GM12864 (cell line): ENCODE measurements at regions not wholly inside any gene's neighbourhood (a gene's known extent, or its start where the extent isn't known, plus 50 kb on each side); places are given as distances from the start of the nearest gene placed in this dataset.

Experiments used
- DNase-seq: peaks from one replicate; pipeline ENCODE4 v3.0.0-alpha.2; 2011; ENCODE audit warnings: low read depth
- H3K4me3 ChIP-seq: 2 replicates; pipeline ENCODE4 v1.5.1; 2011; ENCODE audit warnings: mild to moderate bottlenecking, low read depth, low read length, control low read depth
- CTCF ChIP-seq: IDR thresholded peaks from 2 replicates; pipeline ENCODE4 v1.5.1; 2011; ENCODE audit warnings: low read depth, mild to moderate bottlenecking, moderate library complexity, low read length, control low read depth, inconsistent platforms; ENCODE audit errors: missing control alignments

- no peak for TF ChIP-seq CTCF
- H3K4me3 ChIP-seq: no peak overlapping the region
- no peak for DNase-seq
Measured at GRCh38 chr14:99065551-99065950, 206.4 kb downstream of the BCL11B start.

DNA sequence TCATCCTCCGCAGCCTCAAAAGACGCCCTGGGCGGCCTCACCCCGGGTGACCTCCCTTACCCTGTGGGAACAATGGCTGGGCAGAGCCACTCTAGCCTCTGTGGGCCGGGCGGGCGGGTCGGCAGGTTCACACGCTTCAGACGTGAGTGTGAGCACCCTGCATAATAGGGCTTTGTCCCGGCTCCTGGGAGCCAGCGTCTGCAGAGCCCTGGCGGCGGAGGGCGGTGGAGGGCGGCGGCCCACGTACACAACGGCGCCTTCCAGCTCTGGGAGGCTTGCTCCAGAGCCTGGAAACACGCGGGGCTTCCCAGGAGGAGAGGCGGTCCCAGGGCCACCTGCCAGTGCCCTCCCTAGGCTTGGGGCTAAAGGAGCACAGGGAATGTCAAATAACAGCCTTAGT lies 205.6 kb downstream of the BCL11B start:
- DNase-seq: no peak
- no peak overlapping the region for H3K4me3 ChIP-seq
- no peak for TF ChIP-seq CTCF

DNA sequence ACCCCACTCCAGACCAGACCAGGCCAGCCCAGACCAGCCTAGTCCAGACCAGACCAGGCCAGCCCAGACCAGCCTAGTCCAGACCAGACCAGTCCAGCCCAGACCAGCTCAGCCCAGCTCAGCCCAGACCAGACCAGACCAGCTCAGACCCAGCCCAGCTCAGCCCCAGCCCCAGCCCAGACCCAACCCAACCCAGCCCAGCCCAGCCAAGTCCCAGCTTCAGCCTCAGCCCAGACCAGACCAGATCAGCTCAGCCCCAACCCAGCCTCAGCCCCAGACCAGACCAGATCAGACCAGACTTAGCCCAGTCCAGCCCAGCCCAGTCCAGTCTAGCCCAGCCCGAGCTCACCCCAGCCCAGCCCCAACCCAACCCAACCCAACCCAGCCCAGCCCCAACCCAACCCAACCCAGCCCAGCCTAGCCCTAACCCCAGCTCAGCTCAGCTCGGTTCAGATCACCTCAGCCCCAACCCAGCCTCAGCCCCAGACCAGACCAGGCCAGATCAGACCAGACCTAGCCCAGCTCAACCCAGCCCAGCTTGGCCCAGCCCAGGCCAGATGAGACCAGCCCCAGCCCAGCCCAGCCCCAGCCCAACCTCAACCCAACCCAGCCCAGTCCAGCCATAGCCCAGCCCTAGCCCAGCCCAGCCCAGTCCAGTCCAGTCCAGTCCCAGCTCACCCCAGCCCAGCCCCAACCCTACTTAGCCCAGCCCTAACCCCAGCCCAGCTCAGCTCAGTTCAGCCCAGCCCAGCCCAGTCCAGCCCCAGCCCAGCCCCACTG lies 204.7 kb downstream of the BCL11B start:
- no peak for TF ChIP-seq CTCF

DNA sequence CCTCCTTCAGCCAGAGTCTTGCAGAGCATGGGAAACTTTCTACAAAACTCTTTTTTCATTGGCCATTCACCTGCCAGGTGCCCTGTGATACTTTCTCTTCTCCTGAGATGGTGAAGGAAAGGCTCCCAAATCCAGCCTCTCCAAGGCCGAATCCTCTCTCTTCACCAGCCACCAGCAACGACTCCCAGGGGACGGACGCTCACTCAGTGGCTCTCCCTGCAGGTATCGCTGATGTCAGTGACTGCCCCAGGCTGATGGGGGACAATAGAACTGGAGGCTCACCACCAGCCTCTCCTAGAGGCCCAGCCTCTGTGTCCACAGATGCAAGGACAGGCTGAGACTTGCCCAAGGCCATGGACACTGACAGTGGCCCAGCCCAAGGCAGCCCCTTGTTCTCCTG lies 204.1 kb downstream of the BCL11B start:
- TF ChIP-seq CTCF: no peak
- H3K4me3 ChIP-seq: no peak overlapping the region
- DNase-seq: no peak

More for the DNA sequence above, 204.7 kb downstream of the BCL11B start:
- H3K4me3 ChIP-seq: no peak overlapping the region
- DNase-seq: no peak

GRCh38 chr14:99069946-99070345 lies 202.1 kb downstream of the BCL11B start:
- no peak for TF ChIP-seq CTCF
- H3K4me3 ChIP-seq: no peak overlapping the region
- no peak for DNase-seq

GRCh38 chr14:99072433-99072832 lies 199.6 kb downstream of the BCL11B start:
- DNase-seq: no peak

More at GRCh38 chr14:99072433-99072832, 199.6 kb downstream of the BCL11B start:
- no peak for TF ChIP-seq CTCF
- no peak overlapping the region for H3K4me3 ChIP-seq
